GM12878 (cell line): ENCODE measurements at regions not wholly inside any gene's neighbourhood (a gene's known extent, or its start where the extent isn't known, plus 50 kb on each side); places are given as distances from the start of the nearest gene placed in this dataset.
A peak's percentile ranks its signal among the peaks of the same experiment; 100 is the strongest.

ENCODE experiments used
- ATAC-seq: fragments of 200-7000 bp; cut with Tn5 transposase; 3 replicates; pipeline ENCODE4 v1.9.1; 2020; ENCODE audit warnings: mild to moderate bottlenecking, moderate library complexity
- BruUV-seq: library from RNA; stranded (reverse); fragments of 400-500 nt; replicated peaks from 2 replicates; lab custom pipeline; 2021; lab: Mats Ljungman, UMichigan
- CTCF ChIA-PET: fragments of 300-600 bp; sonication (Branson Sonifier 250); formaldehyde crosslinking; extraction: SDS; loops from one replicate; lab custom pipeline; 2021; ENCODE audit warnings: inconsistent platforms; lab: Yijun Ruan, JAX
- POLR2A ChIA-PET: fragments of 350-600 bp; formaldehyde crosslinking; extraction: SDS; loops from one replicate; lab custom pipeline; 2021; ENCODE audit warnings: inconsistent platforms; lab: Charles Lee
- RAD21 ChIA-PET: fragments of 300-600 bp; sonication (Branson Sonifier 250); formaldehyde crosslinking; loops from one replicate; lab custom pipeline; 2023; ENCODE audit warnings: antibody characterized with exemption; ENCODE audit not compliant: unreplicated experiment; lab: Charles Lee
- SMC1A ChIA-PET: fragments of 300-600 bp; sonication (Branson Sonifier 250); formaldehyde crosslinking; loops from one replicate; lab custom pipeline; 2023; ENCODE audit not compliant: unreplicated experiment, uncharacterized antibody; lab: Charles Lee
- DNase-seq: peaks from one replicate; pipeline ENCODE4 v3.0.0-alpha.2; 2011; ENCODE audit warnings: low read depth, low spot score
- FAIRE-seq: peaks from 3 replicates; lab custom pipeline; 2011; peaks lifted over from hg19 to GRCh38; lab: Jason Lieb, UNC
- H2AFZ ChIP-seq: 2 replicates; pipeline ENCODE4 v1.6.0; 2011; ENCODE audit warnings: low read depth, low read length, control low read depth; ENCODE audit not compliant: control insufficient read depth
- H3K27ac ChIP-seq: 2 replicates; pipeline ENCODE4 v1.5.1; 2011; ENCODE audit warnings: control low read depth; ENCODE audit not compliant: control insufficient read depth, insufficient read depth
- H3K27me3 ChIP-seq, 2 experiments: replicated peaks in 1 of 2; 2 replicates each; pipeline versions ENCODE4 v1.6.0 to v1.6.1; 2011; ENCODE audit warnings: low read length in 1 of 2; ENCODE audit not compliant: control insufficient read depth in 2 of 2, insufficient read depth in 2 of 2
- H3K36me3 ChIP-seq, 2 experiments: 2 replicates each; pipeline ENCODE4 v1.5.1; 2011; ENCODE audit warnings: low read length in 1 of 2; ENCODE audit not compliant: control insufficient read depth in 2 of 2, insufficient read depth in 2 of 2
- H3K4me1 ChIP-seq: 2 replicates; pipeline ENCODE4 v1.6.1; 2011; ENCODE audit warnings: mild to moderate bottlenecking, low read length, moderate library complexity, mixed read lengths; ENCODE audit not compliant: control insufficient read depth, insufficient read depth
- H3K4me2 ChIP-seq: 2 replicates; pipeline ENCODE4 v1.6.0; 2011; ENCODE audit warnings: control low read depth; ENCODE audit not compliant: control insufficient read depth, insufficient read depth
- H3K4me3 ChIP-seq: fragments of 200-600 bp; sonication (generic); 2 replicates; pipeline ENCODE4 v1.5.1; 2016
- H3K79me2 ChIP-seq: 2 replicates; pipeline ENCODE4 v1.6.0; 2011; ENCODE audit warnings: low read length; ENCODE audit not compliant: control insufficient read depth, insufficient read depth
- H3K9ac ChIP-seq: 2 replicates; pipeline ENCODE4 v1.8.0; 2011; ENCODE audit warnings: low read length, control low read depth, mixed read lengths; ENCODE audit not compliant: control insufficient read depth, insufficient read depth
- H3K9me3 ChIP-seq: replicated peaks from 3 replicates; pipeline ENCODE4 v1.5.1; 2011; ENCODE audit warnings: mild to moderate bottlenecking, low read length; ENCODE audit not compliant: control insufficient read depth, insufficient read depth
- H4K20me1 ChIP-seq: 2 replicates; pipeline ENCODE4 v1.6.0; 2011; ENCODE audit not compliant: control insufficient read depth, insufficient read depth
- BCL3 ChIP-seq: IDR thresholded peaks from 2 replicates; pipeline ENCODE4 v1.6.1; 2011; ENCODE audit warnings: borderline replicate concordance, low read depth, mild to moderate bottlenecking, moderate library complexity, low read length; ENCODE audit not compliant: insufficient read depth, poor library complexity, severe bottlenecking
- PBX3 ChIP-seq: IDR thresholded peaks from 2 replicates; pipeline ENCODE4 v1.6.1; 2011; ENCODE audit warnings: mild to moderate bottlenecking, low read depth, low read length, moderate library complexity; ENCODE audit not compliant: insufficient replicate concordance
- SMC3 ChIP-seq: IDR thresholded peaks from 2 replicates; pipeline ENCODE4 v1.6.1; 2011; ENCODE audit warnings: low read length, improper control_type of control experiment, borderline replicate concordance
- SUZ12 ChIP-seq: fragments of 200-600 bp; sonication (generic); IDR thresholded peaks from one replicate; pipeline ENCODE4 v1.6.1; 2018; ENCODE audit warnings: antibody characterized with exemption, mild to moderate bottlenecking; ENCODE audit not compliant: unreplicated experiment
- WGBS: methylation state at CpG from one replicate; pipeline ENCODE4 v1.1.6; 2016; ENCODE audit warnings: low lambda C conversion rate; ENCODE audit not compliant: insufficient replicate concordance, insufficient coverage; ENCODE audit errors: missing lambda C conversion rate; 5-methylcytosine and 5-hydroxymethylcytosine counted together
- in situ Hi-C: fragments of 300-500 bp; cut with MboI; formaldehyde crosslinking; loops from 9 replicates; pipeline ENCODE4 v1.14.3; 2018; ENCODE audit warnings: mixed read lengths
- intact Hi-C: fragments of 100-400 bp; cut with micrococcal nuclease; formaldehyde crosslinking; loops from one replicate; pipeline ENCODE4 v1.14.2; 2022; ENCODE audit not compliant: unreplicated experiment

- RAD21 ChIA-PET, result no interaction called here
- no peaks in the 10 kb centered on the region for H3K9me3 ChIP-seq
- BruUV-seq, result no TSS peak
- H2AFZ ChIP-seq, result no peak overlapping the region
- H3K9ac ChIP-seq, result no peak overlapping the region
- CTCF ChIA-PET, result no interaction called here
- no peak for ATAC-seq
- no peaks in the 10 kb centered on the region for H4K20me1 ChIP-seq
- no peaks in the 10 kb centered on the region for H3K79me2 ChIP-seq
- peaks cover 4% of the 10 kb centered on the region; the same call in 1 of the 2 replicates for H3K4me1 ChIP-seq
- in situ Hi-C loops (no loop called here), intact Hi-C loops (no loop called here)
- SMC1A ChIA-PET, result no interaction called here
- TF ChIP-seq BCL3, result no peak
- TF ChIP-seq PBX3, result no peak
- no peak for TF ChIP-seq SUZ12
- TF ChIP-seq SMC3, result no peak
- no peaks in the 10 kb centered on the region for H3K27me3 ChIP-seq
- no peak overlapping the region for H3K4me2 ChIP-seq
- no peak overlapping the region for H3K27ac ChIP-seq
- 43% methylated on average over 2 of the region's 2 CpGs for WGBS
- peak; percentile 13 for FAIRE-seq
- H3K4me3 ChIP-seq, result no peak overlapping the region
- POLR2A ChIA-PET, result no interaction called here
- no peak for DNase-seq
- no peaks in the 10 kb centered on the region for H3K36me3 ChIP-seq
These were observed 70.1 kb upstream of the VRK1 start for GRCh38 chr14:96727073-96727472.
